ENCODE measurements at regions not wholly inside any gene's neighbourhood (a gene's known extent, or its start where the extent isn't known, plus 50 kb on each side); places are given as distances from the start of the nearest gene placed in this dataset.
"Not testable (repeated sequence)": the region's sequence is repeated elsewhere in the genome, so short reads cannot be mapped to it uniquely, and the experiment has no call there.

DNA sequence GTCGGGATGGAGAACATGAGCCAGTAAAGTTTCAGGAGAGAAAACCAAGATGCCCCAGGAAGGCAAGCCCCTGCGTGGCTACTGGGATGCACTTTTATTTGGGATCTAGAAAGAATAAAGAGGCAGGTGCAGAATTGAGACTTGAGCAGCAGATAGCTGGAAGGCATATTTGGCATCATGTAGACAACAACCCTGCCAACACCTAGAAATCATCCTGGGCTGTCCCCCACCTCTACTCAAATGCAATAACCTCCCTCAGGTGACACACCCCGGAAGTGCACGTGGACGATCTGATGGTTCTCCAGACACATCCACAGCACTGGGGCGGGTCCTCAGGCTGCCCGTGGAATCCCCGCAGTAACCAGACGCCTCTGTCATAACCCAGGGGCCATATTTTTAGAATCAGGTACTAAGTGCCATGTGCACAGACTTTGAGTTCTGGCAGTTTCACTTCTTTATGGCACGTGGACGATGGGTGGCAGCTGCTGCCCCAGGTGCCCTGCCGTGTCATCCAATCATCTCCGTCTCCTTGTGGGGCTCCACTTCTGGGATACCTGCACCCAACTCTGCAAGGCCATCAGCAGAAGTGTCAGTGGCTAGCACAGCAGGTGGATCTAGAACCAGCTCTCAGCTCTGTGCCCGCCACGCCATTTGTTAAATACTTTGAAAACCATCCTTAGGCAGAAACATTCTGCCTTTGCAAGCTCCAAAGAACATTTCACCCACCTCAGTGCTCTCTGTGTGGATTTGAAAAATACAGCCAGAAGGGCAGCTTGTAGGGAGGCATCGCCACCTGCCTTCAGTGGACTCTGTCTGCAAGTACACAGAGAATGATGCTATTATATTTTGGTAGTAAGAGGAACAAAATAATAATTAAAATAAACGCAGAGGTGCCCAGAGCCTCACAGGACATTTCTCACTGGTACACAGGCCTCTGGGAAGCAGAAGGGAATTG, 771.7 kb upstream of the TMEM132C start:
- no peak for DNase-seq (ENCODE audit: low read depth)
- H3K4me3 ChIP-seq (ENCODE audit: low read depth, low read length) = no peak overlapping the region
- TF ChIP-seq, protein P1, sequence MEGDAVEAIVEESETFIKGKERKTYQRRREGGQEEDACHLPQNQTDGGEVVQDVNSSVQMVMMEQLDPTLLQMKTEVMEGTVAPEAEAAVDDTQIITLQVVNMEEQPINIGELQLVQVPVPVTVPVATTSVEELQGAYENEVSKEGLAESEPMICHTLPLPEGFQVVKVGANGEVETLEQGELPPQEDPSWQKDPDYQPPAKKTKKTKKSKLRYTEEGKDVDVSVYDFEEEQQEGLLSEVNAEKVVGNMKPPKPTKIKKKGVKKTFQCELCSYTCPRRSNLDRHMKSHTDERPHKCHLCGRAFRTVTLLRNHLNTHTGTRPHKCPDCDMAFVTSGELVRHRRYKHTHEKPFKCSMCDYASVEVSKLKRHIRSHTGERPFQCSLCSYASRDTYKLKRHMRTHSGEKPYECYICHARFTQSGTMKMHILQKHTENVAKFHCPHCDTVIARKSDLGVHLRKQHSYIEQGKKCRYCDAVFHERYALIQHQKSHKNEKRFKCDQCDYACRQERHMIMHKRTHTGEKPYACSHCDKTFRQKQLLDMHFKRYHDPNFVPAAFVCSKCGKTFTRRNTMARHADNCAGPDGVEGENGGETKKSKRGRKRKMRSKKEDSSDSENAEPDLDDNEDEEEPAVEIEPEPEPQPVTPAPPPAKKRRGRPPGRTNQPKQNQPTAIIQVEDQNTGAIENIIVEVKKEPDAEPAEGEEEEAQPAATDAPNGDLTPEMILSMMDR (IDR thresholded peaks at IDR 0.05; ENCODE audit: insufficient read depth, low read depth, low read length) = no peak

DNA sequence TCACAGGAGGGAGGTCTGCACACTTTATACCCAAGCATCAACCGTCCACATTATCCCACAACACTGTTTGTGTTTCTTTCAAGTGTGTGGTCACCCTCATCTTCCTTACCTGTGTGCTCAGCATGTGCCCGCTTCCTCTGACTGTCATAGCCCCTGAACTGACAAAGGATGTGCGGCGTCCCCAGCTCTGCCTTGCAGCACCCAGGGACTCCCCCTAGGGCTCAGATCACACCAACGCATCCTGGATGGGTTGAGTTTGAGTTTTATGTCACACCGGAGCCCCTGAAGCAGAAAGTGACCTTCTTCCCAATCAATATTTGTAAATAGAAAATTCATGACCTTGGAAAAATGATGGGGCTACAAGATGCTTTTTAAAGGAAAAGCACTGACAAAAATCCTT, 770.7 kb upstream of the TMEM132C start:
- no peak for DNase-seq (ENCODE audit: low read depth)
- no peak overlapping the region for H3K4me3 ChIP-seq (ENCODE audit: low read depth, low read length)
- TF ChIP-seq, protein P1 (IDR thresholded peaks at IDR 0.05; ENCODE audit: insufficient read depth, low read depth, low read length) = no peak

DNA sequence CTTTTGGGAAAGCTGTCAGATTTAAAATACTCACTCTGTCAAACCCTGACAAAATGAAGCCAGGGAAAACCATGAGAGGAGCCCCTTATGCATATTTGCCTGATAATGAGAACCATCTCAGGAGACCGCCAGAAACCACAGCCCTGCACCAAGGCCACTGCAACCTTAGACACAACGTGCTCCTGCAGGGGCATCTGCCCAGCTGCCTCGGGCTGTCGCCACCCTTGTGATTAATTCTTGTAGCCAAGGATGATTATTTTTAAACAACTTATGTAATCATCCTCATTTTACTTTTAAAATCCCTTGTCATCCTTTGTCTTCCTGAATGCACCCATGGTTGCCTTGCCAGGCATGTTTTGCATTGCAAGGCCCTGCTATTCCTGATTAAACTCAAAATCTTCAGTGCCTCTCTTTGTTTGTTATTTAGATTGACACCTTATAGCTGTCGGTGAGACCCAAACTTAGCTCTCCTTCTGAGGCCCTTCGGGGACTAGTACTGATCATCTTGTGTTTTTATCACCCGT, 766.4 kb upstream of the TMEM132C start:
- TF ChIP-seq, protein P1 (IDR thresholded peaks at IDR 0.05; ENCODE audit: insufficient read depth, low read depth, low read length) = no peak
- no peak for DNase-seq (ENCODE audit: low read depth)
- H3K4me3 ChIP-seq (ENCODE audit: low read depth, low read length) = no peak overlapping the region

DNA sequence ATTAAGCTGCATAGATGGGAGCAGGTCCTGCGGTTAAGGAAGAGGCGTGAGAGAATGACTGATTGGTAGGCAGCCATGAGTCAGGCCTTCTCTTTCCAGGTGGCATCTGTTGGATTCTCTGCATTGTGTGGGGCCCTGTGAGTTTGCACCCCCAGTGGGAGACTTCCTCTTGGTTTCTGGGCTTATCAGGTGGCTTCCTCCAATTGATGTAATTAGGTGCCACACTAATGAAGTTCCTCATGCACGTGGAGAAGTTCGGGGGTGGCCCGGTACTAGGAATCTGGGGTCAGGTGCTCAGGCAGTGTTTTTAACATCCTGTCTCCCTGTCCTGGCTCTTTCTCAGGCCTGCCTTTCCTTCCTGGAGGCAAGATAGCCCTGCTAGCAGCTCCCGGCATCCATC, 765.1 kb upstream of the TMEM132C start:
- TF ChIP-seq, protein P1 (IDR thresholded peaks at IDR 0.05; ENCODE audit: insufficient read depth, low read depth, low read length) = no peak
- no peak overlapping the region for H3K4me3 ChIP-seq (ENCODE audit: low read depth, low read length)
- DNase-seq (ENCODE audit: low read depth) = no peak

DNA sequence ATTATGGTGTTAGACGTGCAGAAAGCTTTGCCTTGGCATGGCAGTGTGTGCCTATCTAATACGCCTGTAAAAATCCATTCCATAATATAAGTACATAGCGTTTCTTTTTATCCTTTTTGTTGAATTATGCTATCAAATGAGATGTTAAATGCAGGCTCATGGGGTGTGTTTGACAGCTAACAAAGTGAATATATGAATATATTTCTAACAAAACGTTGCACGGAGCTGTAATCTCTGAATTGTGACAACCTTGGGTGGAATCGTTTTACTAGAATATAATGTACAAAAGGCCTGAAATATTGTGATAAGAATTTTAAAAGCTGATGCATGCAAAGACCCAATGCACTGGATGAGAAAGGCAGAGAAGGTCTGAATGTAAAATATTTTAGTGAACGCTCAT, 763.7 kb upstream of the TMEM132C start:
- H3K4me3 ChIP-seq (ENCODE audit: low read depth, low read length) = no peak overlapping the region
- DNase-seq (ENCODE audit: low read depth) = no peak
- TF ChIP-seq, protein P1 (IDR thresholded peaks at IDR 0.05; ENCODE audit: insufficient read depth, low read depth, low read length) = no peak

DNA sequence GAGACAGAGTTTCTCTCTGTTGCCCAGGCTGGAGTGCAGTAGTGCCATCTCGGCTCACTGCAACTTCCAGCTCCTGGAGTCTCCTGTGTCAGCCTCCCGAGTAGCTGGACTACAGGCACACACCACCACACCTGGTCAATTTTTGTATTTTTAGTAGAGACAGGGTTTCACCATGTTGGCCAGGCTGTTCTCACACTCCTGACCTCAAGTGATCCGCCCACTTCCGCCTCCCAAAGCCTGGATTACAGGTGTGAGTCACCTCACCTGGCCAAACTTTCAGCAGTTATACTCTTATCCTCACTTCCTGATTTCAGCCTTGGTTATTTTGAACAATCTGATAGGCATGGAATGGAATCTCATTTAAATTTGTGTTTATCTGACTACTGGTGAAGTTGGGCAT, 763.0 kb upstream of the TMEM132C start:
- not testable (repeated sequence) for DNase-seq (ENCODE audit: low read depth)

DNA sequence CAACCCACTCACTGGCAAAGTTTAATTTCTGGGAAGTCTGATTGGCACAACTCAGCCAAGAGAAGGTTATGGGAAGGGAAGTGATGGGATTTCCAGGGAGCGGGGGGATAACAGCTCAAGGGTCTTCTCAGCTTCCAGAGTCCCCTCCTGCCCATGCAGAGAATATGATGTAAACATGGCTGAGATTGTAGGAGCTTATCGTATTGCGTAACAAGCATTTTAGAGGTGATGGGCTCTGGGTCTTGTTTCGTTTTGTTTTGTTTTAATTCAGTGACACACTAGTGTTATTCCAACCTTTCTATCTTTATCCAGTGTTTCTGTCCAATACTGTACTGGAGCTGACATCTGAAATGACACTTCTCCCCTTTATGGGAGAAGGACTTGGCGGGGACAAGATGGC, 762.1 kb upstream of the TMEM132C start:
- H3K4me3 ChIP-seq (ENCODE audit: low read depth, low read length) = no peak overlapping the region
- TF ChIP-seq, protein P1 (IDR thresholded peaks at IDR 0.05; ENCODE audit: insufficient read depth, low read depth, low read length) = no peak
- DNase-seq (ENCODE audit: low read depth) = no peak

More for the DNA sequence above, 763.0 kb upstream of the TMEM132C start:
- not testable (repeated sequence) for H3K4me3 ChIP-seq (ENCODE audit: low read depth, low read length)
